H1 (cell line): ENCODE measurements at regions not wholly inside any gene's neighbourhood (a gene's known extent, or its start where the extent isn't known, plus 50 kb on each side); places are given as distances from the start of the nearest gene placed in this dataset.

Experiments used
- CTCF ChIA-PET: fragments of 300-600 bp; sonication (Branson Sonifier 250); formaldehyde crosslinking; loops from one replicate; lab custom pipeline; 2021; ENCODE audit not compliant: partially characterized antibody; lab: Charles Lee
- POLR2A ChIA-PET: fragments of 300-600 bp; sonication (Branson Sonifier 250); formaldehyde crosslinking; loops from one replicate; lab custom pipeline; 2021; ENCODE audit warnings: inconsistent platforms; ENCODE audit not compliant: partially characterized antibody; lab: Charles Lee
- DNase-seq, 2 experiments: peaks; one replicate each; pipeline versions ENCODE4 v3.0.0 to v3.0.0-alpha.2; 2010 to 2022; ENCODE audit warnings: low spot score in 2 of 2, low read depth in 1 of 2, mixed read lengths in 1 of 2
- FAIRE-seq: peaks from 2 replicates; lab custom pipeline; 2011; peaks lifted over from hg19 to GRCh38; lab: Jason Lieb, UNC
- H2AFZ ChIP-seq: 2 replicates; pipeline ENCODE4 v1.8.1; 2012; ENCODE audit warnings: low read length, inconsistent platforms
- H2AK5ac ChIP-seq: 2 replicates; pipeline ENCODE4 v1.6.1; 2013; ENCODE audit warnings: low read depth, low read length
- H2BK120ac ChIP-seq: replicated peaks from 2 replicates; pipeline ENCODE3; 2013; ENCODE audit warnings: low read depth, low read length, inconsistent platforms
- H2BK12ac ChIP-seq: 2 replicates; pipeline ENCODE4 v1.6.1; 2013; ENCODE audit warnings: low read depth, low read length
- H2BK15ac ChIP-seq: 2 replicates; pipeline ENCODE4 v1.6.1; 2013; ENCODE audit warnings: low read length
- H2BK20ac ChIP-seq: 2 replicates; pipeline ENCODE4 v1.6.1; 2013; ENCODE audit warnings: low read length
- H2BK5ac ChIP-seq: 2 replicates; pipeline ENCODE4 v1.6.1; 2013; ENCODE audit warnings: low read depth, low read length
- H3K14ac ChIP-seq: 2 replicates; pipeline ENCODE4 v1.6.1; 2013; ENCODE audit warnings: inconsistent platforms; ENCODE audit not compliant: insufficient read length
- H3K18ac ChIP-seq: 2 replicates; pipeline ENCODE4 v1.6.1; 2013; ENCODE audit warnings: low read length; ENCODE audit errors: extremely low read depth
- H3K23ac ChIP-seq: 2 replicates; pipeline ENCODE4 v1.6.1; 2013; ENCODE audit warnings: inconsistent platforms; ENCODE audit not compliant: insufficient read length
- H3K23me2 ChIP-seq: 2 replicates; pipeline ENCODE4 v1.6.1; 2013; ENCODE audit warnings: low read depth, low read length
- H3K27ac ChIP-seq: 2 replicates; pipeline ENCODE4 v1.6.1; 2011; ENCODE audit warnings: low read depth, low read length, inconsistent platforms
- H3K27me3 ChIP-seq, 4 experiments: replicated peaks in 1 of 4; 1 replicate in 1 of 4; 2 replicates in 3 of 4; pipeline versions ENCODE4 v1.6.1 to v1.8.1; 2011 to 2013; ENCODE audit warnings: low read length in 3 of 4, mild to moderate bottlenecking in 3 of 4, inconsistent platforms in 2 of 4, mixed read lengths in 2 of 4, moderate library complexity in 1 of 4; ENCODE audit not compliant: control insufficient read depth in 3 of 4, insufficient read depth in 3 of 4; ENCODE audit errors: extremely low read depth in 1 of 4
- H3K36me3 ChIP-seq, 4 experiments: 2 replicates each; pipeline versions ENCODE4 v1.6.1 to v1.8.1; 2011 to 2013; ENCODE audit warnings: mild to moderate bottlenecking in 4 of 4, low read length in 3 of 4, moderate library complexity in 2 of 4, control low read depth in 1 of 4, inconsistent platforms in 1 of 4; ENCODE audit not compliant: insufficient read depth in 4 of 4, control insufficient read depth in 2 of 4
- H3K4ac ChIP-seq: replicated peaks from 2 replicates; pipeline ENCODE3; 2013; ENCODE audit warnings: low read length, low read depth, mixed read lengths, inconsistent platforms; ENCODE audit not compliant: insufficient read length
- H3K4me1 ChIP-seq, 4 experiments: replicated peaks in 1 of 4; 1 replicate in 1 of 4; 2 replicates in 3 of 4; pipeline versions ENCODE4 v1.6.1 to v1.8.1; 2011 to 2013; ENCODE audit warnings: low read length in 3 of 4, inconsistent platforms in 2 of 4, mixed read lengths in 1 of 4; ENCODE audit not compliant: insufficient read depth in 4 of 4, control insufficient read depth in 3 of 4
- H3K4me2 ChIP-seq, 2 experiments: 2 replicates each; pipeline versions ENCODE4 v1.6.1 to v1.8.1; 2011 to 2013; ENCODE audit warnings: low read depth in 2 of 2, low read length in 2 of 2, control low read depth in 1 of 2, inconsistent platforms in 1 of 2, mild to moderate bottlenecking in 1 of 2; ENCODE audit not compliant: insufficient read depth in 1 of 2
- H3K4me3 ChIP-seq, 4 experiments: fragments of 200-600, 300-600 bp in 1 of 4; sonication (generic), shearing (Covaris generic), sonication (Bioruptor Twin) in 1 of 4; 2 replicates each; pipeline versions ENCODE4 v1.5.1 to v1.8.1; 2011 to 2016; ENCODE audit warnings: low read length in 4 of 4, low read depth in 3 of 4, control low read depth in 2 of 4, inconsistent platforms in 2 of 4, mild to moderate bottlenecking in 2 of 4, mixed read lengths in 1 of 4, moderate library complexity in 1 of 4; ENCODE audit not compliant: insufficient read depth in 2 of 4; ENCODE audit errors: extremely low read depth in 1 of 4
- H3K56ac ChIP-seq: replicated peaks from 2 replicates; pipeline ENCODE3; 2013; ENCODE audit warnings: low read depth, mild to moderate bottlenecking, mixed read lengths, low read length, inconsistent platforms; ENCODE audit not compliant: insufficient read length
- H3K79me1 ChIP-seq: 2 replicates; pipeline ENCODE4 v1.6.1; 2013; ENCODE audit warnings: low read depth, low read length, control low read depth
- H3K79me2 ChIP-seq, 2 experiments: 2 replicates each; pipeline versions ENCODE4 v1.6.1 to v1.8.1; 2012 to 2013; ENCODE audit warnings: low read length in 2 of 2, mild to moderate bottlenecking in 2 of 2, inconsistent platforms in 1 of 2; ENCODE audit not compliant: insufficient read depth in 2 of 2, control insufficient read depth in 1 of 2
- H3K9ac ChIP-seq, 4 experiments: replicated peaks in 1 of 4; 1 replicate in 1 of 4; 2 replicates in 3 of 4; pipeline versions ENCODE4 v1.6.1 to v1.8.1; 2011 to 2013; ENCODE audit warnings: low read depth in 3 of 4, low read length in 3 of 4, control low read depth in 2 of 4, mild to moderate bottlenecking in 2 of 4, moderate library complexity in 2 of 4, inconsistent platforms in 1 of 4; ENCODE audit errors: extremely low read depth in 1 of 4
- H3K9me3 ChIP-seq, 2 experiments: 2 replicates each; pipeline versions ENCODE4 v1.6.1 to v1.8.1; 2012 to 2013; ENCODE audit warnings: mild to moderate bottlenecking in 2 of 2, moderate library complexity in 2 of 2, control low read depth in 1 of 2, inconsistent platforms in 1 of 2, low read depth in 1 of 2, low read length in 1 of 2, mixed read lengths in 1 of 2; ENCODE audit not compliant: insufficient read depth in 2 of 2
- H4K20me1 ChIP-seq, 2 experiments: replicated peaks in 1 of 2; 2 replicates each; pipeline versions ENCODE3 to v1.8.1; 2011 to 2013; ENCODE audit warnings: inconsistent platforms in 2 of 2, low read length in 2 of 2, mild to moderate bottlenecking in 1 of 2; ENCODE audit not compliant: insufficient read depth in 2 of 2, control insufficient read depth in 1 of 2
- H4K5ac ChIP-seq: 2 replicates; pipeline ENCODE4 v1.6.1; 2013; ENCODE audit warnings: low read length, low read depth, mixed read lengths, inconsistent platforms; ENCODE audit not compliant: insufficient read length
- H4K8ac ChIP-seq: 2 replicates; pipeline ENCODE4 v1.8.0; 2013; ENCODE audit warnings: mild to moderate bottlenecking, moderate library complexity, low read length, inconsistent platforms; ENCODE audit not compliant: insufficient read depth; ENCODE audit errors: extremely low read depth
- H4K91ac ChIP-seq: replicated peaks from 2 replicates; pipeline ENCODE3; 2013; ENCODE audit warnings: low read length, mixed read lengths, inconsistent platforms; ENCODE audit not compliant: insufficient read length
- HDAC6 ChIP-seq: IDR thresholded peaks from one replicate; pipeline ENCODE4 v1.7.1; 2012; ENCODE audit warnings: low read depth, mild to moderate bottlenecking, inconsistent platforms, low read length, moderate library complexity
- SIX5 ChIP-seq: IDR thresholded peaks from 2 replicates; pipeline ENCODE4 v1.6.1; 2011; ENCODE audit warnings: mild to moderate bottlenecking, low read depth, low read length
- SP1 ChIP-seq: IDR thresholded peaks from 2 replicates; pipeline ENCODE4 v1.6.1; 2011; ENCODE audit warnings: low read depth, low read length
- SP4 ChIP-seq: IDR thresholded peaks from 2 replicates; pipeline ENCODE4 v1.6.1; 2012; ENCODE audit warnings: low read length, inconsistent platforms
- WGBS, 2 experiments: shearing (Covaris generic) in 1 of 2; methylation state at CpG; one replicate each; pipeline versions ENCODE4 v1.1.6 to v1.1.7; 2013 to 2015; ENCODE audit warnings: low lambda C conversion rate in 2 of 2, mixed read lengths in 2 of 2, inconsistent platforms in 1 of 2, low coverage in 1 of 2, missing lambda C conversion rate in 1 of 2; ENCODE audit not compliant: insufficient replicate concordance in 2 of 2, insufficient coverage in 1 of 2, insufficient read length in 1 of 2; ENCODE audit errors: extremely low coverage in 1 of 2, missing lambda C conversion rate in 1 of 2; 5-methylcytosine and 5-hydroxymethylcytosine counted together

DNA sequence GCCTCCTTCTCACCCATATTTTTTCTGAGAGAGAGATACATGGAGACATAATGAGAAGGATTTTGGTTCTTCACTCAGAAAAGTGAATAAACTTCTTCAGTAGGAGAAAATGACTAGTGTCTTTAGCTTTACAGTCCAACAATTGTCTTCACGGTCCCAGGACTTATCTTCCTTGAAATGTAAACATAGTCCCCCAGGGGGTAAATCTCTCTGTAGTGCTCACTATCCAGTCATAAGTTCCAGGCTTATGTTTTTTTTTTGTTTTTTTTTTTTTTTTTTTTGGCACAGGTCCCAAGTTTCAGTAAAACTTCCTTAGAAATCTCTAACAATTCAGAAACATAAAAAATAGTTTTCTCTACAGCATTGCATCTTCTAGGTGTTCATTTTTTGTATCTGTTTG is 890.2 kb upstream of the B3GALT2 start:
- no peak overlapping the region for H3K4me2 ChIP-seq
- H3K18ac ChIP-seq = no peak overlapping the region
- H3K9me3 ChIP-seq = no peaks in the 10 kb centered on the region
- H2AFZ ChIP-seq = no peak overlapping the region
- H2BK12ac ChIP-seq = no peak overlapping the region
- 88% methylated on average over 1 of the region's 1 CpG; no CpG with 5 or more reads in 1 of the 2 experiments for WGBS, 2 experiments
- no peaks in the 10 kb centered on the region for H3K4me1 ChIP-seq
- no peak overlapping the region for H4K5ac ChIP-seq
- no peak overlapping the region for H2BK120ac ChIP-seq
- no peak overlapping the region for H3K4me3 ChIP-seq
- no peaks in the 10 kb centered on the region for H3K79me2 ChIP-seq
- H4K20me1 ChIP-seq = peaks cover 0 to 1% of the 10 kb centered on the region in 2 experiments
- no peak overlapping the region for H2BK20ac ChIP-seq
- no peak overlapping the region for H3K14ac ChIP-seq
- H4K91ac ChIP-seq = no peak overlapping the region
- H3K36me3 ChIP-seq = no peaks in the 10 kb centered on the region
- H3K79me1 ChIP-seq = no peaks in the 10 kb centered on the region
- H4K8ac ChIP-seq = no peak overlapping the region
- H3K27ac ChIP-seq = no peak overlapping the region
- no peak overlapping the region for H3K4ac ChIP-seq
- no peak overlapping the region for H2BK5ac ChIP-seq
- no peaks in the 10 kb centered on the region for H3K23me2 ChIP-seq
- POLR2A ChIA-PET = no interaction called here
- H3K9ac ChIP-seq = no peak overlapping the region
- no peak overlapping the region for H3K23ac ChIP-seq
- CTCF ChIA-PET = no interaction called here
- no peak for TF ChIP-seq SP1
- TF ChIP-seq SP4 = no peak
- no peak for TF ChIP-seq SIX5
- TF ChIP-seq HDAC6 = no peak
- no peak for FAIRE-seq
- H3K56ac ChIP-seq = no peak overlapping the region
- DNase-seq = no peak
- no peaks in the 10 kb centered on the region for H3K27me3 ChIP-seq
- no peak overlapping the region for H2AK5ac ChIP-seq
- H2BK15ac ChIP-seq = no peak overlapping the region
